ENCODE measurements at regions not wholly inside any gene's neighbourhood (a gene's known extent, or its start where the extent isn't known, plus 50 kb on each side); places are given as distances from the start of the nearest gene placed in this dataset.

DNA sequence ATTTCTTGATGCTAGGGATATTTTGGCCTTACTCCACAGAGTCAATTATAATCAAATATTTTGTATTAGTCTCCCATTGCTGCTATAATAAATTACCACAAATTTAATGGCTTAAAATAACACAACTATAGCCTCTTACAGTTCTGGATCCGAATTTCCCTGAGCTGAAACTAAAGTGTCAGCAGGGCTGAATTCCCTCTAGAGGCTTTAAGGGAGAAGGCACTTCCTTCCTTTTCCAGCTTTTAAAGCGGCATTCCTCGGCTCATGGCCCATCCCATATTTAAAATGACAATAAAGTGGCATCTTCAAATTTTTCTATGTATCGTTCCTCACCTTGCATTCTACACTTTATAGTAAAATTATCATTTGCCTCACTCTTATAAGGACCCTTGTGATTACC lies 421.4 kb upstream of the ZWINT start:
- no peak overlapping the region for H3K4me3 ChIP-seq (ENCODE audit: low read depth, low read length)
- POLR2A ChIA-PET: no interaction called here
- CTCF ChIA-PET: no interaction called here
- TF ChIP-seq, protein P1, sequence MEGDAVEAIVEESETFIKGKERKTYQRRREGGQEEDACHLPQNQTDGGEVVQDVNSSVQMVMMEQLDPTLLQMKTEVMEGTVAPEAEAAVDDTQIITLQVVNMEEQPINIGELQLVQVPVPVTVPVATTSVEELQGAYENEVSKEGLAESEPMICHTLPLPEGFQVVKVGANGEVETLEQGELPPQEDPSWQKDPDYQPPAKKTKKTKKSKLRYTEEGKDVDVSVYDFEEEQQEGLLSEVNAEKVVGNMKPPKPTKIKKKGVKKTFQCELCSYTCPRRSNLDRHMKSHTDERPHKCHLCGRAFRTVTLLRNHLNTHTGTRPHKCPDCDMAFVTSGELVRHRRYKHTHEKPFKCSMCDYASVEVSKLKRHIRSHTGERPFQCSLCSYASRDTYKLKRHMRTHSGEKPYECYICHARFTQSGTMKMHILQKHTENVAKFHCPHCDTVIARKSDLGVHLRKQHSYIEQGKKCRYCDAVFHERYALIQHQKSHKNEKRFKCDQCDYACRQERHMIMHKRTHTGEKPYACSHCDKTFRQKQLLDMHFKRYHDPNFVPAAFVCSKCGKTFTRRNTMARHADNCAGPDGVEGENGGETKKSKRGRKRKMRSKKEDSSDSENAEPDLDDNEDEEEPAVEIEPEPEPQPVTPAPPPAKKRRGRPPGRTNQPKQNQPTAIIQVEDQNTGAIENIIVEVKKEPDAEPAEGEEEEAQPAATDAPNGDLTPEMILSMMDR (IDR thresholded peaks at IDR 0.05; ENCODE audit: insufficient read depth, low read length, missing control alignments): no peak
- DNase-seq (ENCODE audit: low read depth, low spot score): no peak

DNA sequence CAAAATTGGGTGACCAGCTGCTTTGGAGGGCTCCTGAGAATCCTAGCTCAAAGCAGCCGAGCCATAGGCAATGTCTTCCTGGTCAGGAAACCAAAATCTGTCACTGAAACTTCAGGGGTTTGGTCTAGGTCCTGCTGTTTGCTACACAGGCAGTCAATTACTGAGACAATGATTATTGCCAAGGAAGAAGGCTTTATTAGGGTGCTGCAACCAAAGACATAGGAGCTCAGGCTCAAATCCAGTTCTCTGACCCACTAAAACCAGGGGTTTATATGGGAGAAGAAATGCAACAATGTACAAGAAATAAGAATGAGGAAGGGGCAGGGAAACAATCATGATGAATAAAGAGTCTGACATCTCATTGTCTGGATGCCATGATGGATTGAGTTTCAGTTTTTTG lies 410.3 kb upstream of the ZWINT start:
- CTCF ChIA-PET: no interaction called here
- TF ChIP-seq, protein P1 (IDR thresholded peaks at IDR 0.05; ENCODE audit: insufficient read depth, low read length, missing control alignments): no peak
- POLR2A ChIA-PET: no interaction called here
- H3K4me3 ChIP-seq (ENCODE audit: low read depth, low read length): no peak overlapping the region
- DNase-seq (ENCODE audit: low read depth, low spot score): no peak

DNA sequence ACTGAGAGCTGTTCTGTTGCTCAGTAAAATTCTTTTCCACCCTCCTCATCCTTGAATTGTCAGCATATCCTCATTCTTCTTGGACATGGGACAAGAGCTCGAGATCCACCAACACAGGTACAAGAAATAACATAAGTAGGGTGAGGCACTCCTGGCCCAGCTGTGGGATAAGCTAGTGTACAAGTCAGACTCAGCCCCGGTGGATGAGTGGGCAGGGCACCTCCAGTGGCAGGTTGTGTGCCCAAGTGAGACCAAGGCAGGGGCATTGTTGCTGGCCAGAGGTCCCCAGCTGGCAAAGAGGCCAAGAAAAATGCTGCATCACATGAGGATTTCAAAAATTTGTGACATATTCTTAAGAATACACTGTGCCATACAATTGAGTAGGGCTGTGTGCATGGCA lies 402.0 kb upstream of the ZWINT start:
- H3K4me3 ChIP-seq (ENCODE audit: low read depth, low read length): no peak overlapping the region
- CTCF ChIA-PET: no interaction called here
- TF ChIP-seq, protein P1 (IDR thresholded peaks at IDR 0.05; ENCODE audit: insufficient read depth, low read length, missing control alignments): no peak
- no peak for DNase-seq (ENCODE audit: low read depth, low spot score)
- POLR2A ChIA-PET: no interaction called here

DNA sequence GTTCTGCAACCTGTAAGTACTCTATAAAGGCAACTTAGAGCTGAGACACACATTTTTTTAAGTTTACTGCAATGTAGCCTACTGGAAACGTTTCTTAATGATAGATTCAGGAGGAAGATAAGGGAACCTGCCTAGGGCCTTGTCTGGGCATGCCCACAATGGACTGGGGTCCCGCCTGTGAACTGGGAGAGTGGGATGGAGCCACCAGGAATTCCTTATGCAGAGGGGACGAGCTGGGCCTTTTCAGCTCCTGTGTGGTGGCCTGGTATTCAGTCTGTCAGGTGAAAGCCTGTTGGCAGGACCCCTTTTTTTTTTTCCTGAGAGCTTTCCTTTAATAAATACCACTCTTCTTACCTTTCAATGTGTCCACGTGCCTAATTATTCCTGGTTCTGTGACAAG lies 384.4 kb upstream of the ZWINT start:
- TF ChIP-seq, protein P1 (IDR thresholded peaks at IDR 0.05; ENCODE audit: insufficient read depth, low read length, missing control alignments): no peak
- ChIA-PET CTCF (no interaction called here), POLR2A (no interaction called here)
- DNase-seq (ENCODE audit: low read depth, low spot score): no peak
- H3K4me3 ChIP-seq (ENCODE audit: low read depth, low read length): no peak overlapping the region

DNA sequence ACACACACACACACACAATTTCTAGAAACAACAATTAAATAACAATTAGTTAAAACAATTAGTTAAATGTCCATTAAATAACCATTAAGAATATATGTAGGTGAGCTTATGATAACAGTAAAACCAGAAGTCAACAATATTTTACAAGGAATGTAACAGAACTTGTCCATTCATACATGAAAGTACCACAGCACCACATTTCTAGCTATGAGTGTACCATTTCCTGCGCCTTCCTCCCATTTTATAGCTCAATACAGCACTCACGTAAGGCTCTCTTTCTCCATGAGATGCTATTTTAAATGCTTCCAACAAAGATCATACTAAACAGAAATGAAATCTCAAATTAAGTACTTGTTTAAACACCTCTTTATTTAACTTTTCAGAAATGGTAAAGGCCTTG lies 367.3 kb upstream of the ZWINT start:
- no peak for DNase-seq (ENCODE audit: low read depth, low spot score)
- CTCF ChIA-PET: no interaction called here

DNA sequence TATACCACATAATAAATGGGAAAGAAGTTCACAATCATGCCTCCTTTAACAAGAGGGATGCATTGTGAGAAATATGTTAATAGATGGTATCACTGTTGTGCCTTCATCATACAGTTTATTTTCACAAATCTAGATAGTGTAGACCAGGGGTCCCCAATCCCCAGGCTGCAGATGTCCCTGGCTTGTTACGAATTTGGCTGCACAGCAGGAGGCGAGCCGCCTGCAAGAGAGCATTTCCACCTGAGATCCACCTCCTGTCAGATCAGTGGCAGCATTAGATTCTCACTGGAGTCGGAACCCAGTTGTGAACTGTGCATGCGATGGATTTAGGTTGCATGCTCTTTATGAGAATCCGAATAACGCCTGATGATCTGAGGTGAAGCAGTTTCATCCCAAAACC lies 361.9 kb upstream of the ZWINT start:
- ChIA-PET CTCF (no interaction called here), POLR2A (no interaction called here)
- no peak overlapping the region for H3K4me3 ChIP-seq (ENCODE audit: low read depth, low read length)
- DNase-seq (ENCODE audit: low read depth, low spot score): no peak
- TF ChIP-seq, protein P1 (IDR thresholded peaks at IDR 0.05; ENCODE audit: insufficient read depth, low read length, missing control alignments): no peak

More for the DNA sequence above, 367.3 kb upstream of the ZWINT start:
- TF ChIP-seq, protein P1 (IDR thresholded peaks at IDR 0.05; ENCODE audit: insufficient read depth, low read length, missing control alignments): no peak
- no peak overlapping the region for H3K4me3 ChIP-seq (ENCODE audit: low read depth, low read length)
- POLR2A ChIA-PET: no interaction called here
